AG04449 (cell line): ENCODE measurements at regions not wholly inside any gene's neighbourhood (a gene's known extent, or its start where the extent isn't known, plus 50 kb on each side); places are given as distances from the start of the nearest gene placed in this dataset.

Source experiments
- CTCF ChIA-PET: fragments of 350-600 bp; formaldehyde crosslinking; extraction: SDS; loops from one replicate; lab custom pipeline; 2021; ENCODE audit warnings: antibody characterized with exemption; lab: Yijun Ruan, JAX
- POLR2A ChIA-PET: fragments of 400-600, 350-600 bp; formaldehyde crosslinking; extraction: SDS; loops from one replicate; lab custom pipeline; 2020; ENCODE audit warnings: antibody characterized with exemption, inconsistent platforms; lab: Yijun Ruan, JAX
- DNase-seq: peaks from one replicate; pipeline ENCODE4 v3.0.0-alpha.2; 2010; ENCODE audit warnings: low read depth, low spot score
- H3K4me3 ChIP-seq: 2 replicates; pipeline ENCODE4 v1.5.1; 2011; ENCODE audit warnings: low read depth, mild to moderate bottlenecking, control low read depth, low read length
- CTCF ChIP-seq: IDR thresholded peaks from one replicate; pipeline ENCODE4 v1.5.1; 2011; ENCODE audit warnings: mild to moderate bottlenecking, moderate library complexity, low read length, control low read depth, inconsistent platforms; ENCODE audit not compliant: insufficient read depth; ENCODE audit errors: missing control alignments

DNA sequence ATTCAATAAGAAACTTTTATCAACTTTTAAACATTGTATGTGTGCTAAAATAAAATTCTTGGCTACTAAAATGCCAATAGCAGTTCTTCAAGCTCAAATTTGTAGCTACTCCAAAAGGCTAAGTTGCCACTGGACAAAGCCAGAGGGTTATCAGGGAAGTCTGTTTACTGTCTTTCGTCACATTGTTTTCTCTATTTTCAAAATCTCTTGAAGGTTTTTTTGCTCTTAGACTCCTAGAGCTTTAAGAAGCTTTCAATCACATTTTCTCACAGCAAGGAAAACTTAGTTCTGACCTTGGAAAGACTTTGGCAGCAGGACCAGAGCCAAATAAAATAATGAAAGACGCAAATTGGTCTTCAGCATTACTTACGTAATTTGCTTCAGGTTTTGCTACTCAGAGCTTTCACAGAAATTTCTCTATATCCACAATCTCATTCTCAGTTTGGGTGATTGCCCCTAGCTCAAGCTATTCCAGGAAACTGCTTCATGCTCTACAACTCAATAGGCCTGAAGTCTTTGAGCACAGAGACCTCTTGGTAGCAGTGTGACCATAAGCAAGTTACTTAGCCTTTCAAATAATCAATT, 257.7 kb downstream of the GABRG2 start:
- DNase-seq = no peak
- no peak overlapping the region for H3K4me3 ChIP-seq
- ChIA-PET POLR2A (no interaction called here), CTCF (no interaction called here)
- TF ChIP-seq CTCF = no peak

- H3K4me3 ChIP-seq = no peak overlapping the region
- TF ChIP-seq CTCF = no peak
- DNase-seq = no peak
- ChIA-PET POLR2A (no interaction called here), CTCF (no interaction called here)
These were observed 267.4 kb downstream of the GABRG2 start for GRCh38 chr5:162334944-162335343.

DNA sequence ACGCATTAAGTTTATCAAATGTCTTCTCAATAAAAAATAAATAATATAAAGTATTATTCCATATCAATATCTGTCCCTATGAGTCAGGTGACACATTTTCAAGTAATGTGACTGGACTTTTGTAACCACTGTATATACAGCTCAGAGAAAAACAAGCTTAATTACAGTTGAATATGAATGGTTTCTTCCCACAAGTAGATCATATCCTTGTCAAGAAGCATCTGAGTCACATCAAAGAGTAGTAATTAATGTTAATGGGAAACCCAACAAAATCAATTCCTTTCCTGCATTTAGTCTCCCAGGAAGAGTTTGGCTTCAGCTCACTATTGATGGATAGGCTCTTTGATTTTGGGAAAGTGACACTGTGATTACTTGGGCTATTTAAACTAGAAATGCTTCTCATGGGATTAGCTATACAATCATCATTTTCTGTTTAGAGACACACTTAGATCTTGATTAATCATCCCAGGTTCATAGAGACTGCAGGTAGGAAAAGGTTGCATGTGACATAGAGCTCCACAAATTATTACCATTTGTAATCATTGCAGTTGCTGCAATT, 292.9 kb downstream of the GABRG2 start:
- no peak overlapping the region for H3K4me3 ChIP-seq
- no peak for TF ChIP-seq CTCF
- no peak for DNase-seq
- CTCF ChIA-PET = no interaction called here
- POLR2A ChIA-PET = no interaction called here

DNA sequence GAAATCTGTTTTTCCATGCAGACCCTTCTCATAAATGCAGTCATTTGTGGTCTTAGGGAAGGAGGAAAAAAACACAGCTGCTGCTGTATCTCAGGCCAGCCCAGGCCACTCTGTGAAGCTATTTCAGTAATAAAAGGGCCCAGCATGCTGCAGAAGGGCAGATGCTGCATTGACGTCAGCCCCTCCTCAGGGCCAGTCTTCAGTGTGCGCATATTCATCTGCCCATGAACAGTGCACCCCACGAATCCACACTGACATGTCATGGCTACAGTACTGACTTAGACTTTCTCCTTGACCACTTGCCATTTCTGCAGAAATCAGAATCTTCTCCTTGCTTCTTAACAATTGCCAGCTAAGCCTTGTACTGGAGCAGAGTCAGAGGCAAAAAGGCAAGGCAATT, 304.7 kb downstream of the GABRG2 start:
- DNase-seq = no peak
- no peak overlapping the region for H3K4me3 ChIP-seq
- ChIA-PET CTCF (no interaction called here), POLR2A (no interaction called here)
- TF ChIP-seq CTCF = no peak

DNA sequence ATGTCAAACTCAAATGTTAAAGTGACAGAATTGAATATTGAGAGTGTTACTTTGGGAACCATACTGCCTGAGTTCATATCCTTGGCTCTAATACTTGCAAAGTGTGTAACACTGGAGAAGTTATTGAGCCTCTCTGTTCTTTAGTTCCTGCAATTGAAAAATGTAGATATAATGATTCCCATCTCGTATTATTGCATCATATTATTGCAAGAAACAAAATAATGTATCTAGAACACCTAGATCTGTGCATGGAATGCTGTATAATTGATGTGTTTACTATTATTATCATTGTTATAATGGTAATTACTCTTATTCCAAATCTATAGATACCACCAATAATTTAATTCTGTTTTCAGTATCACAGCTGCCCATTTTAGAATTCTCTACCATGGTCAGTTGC, 310.3 kb downstream of the GABRG2 start:
- no peak overlapping the region for H3K4me3 ChIP-seq
- no peak for TF ChIP-seq CTCF
- POLR2A ChIA-PET = no interaction called here
- DNase-seq = no peak
- CTCF ChIA-PET = no interaction called here

DNA sequence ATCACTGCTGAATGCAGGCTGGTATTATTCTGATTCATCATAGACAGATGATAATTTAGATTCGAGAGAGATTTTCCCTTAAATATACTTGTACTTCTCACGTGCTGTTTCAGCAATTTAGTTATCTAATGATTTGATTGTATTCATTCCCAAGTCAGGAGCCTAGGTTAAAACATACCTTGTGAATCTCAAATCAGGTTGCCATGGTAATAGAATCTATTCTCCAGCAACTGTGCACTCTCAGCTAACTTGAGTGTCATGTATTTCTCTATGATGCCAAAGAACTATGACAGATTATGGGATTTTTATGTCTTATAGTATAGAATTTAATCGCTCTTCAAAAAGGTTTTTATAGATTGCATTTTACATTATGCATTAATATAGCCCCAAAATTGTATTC, 315.3 kb downstream of the GABRG2 start:
- no peak for DNase-seq
- CTCF ChIA-PET = no interaction called here
- no peak overlapping the region for H3K4me3 ChIP-seq
- no peak for TF ChIP-seq CTCF
- POLR2A ChIA-PET = no interaction called here
